Central memory CD8-positive, alpha-beta T cell (primary cell): ENCODE measurements at regions not wholly inside any gene's neighbourhood (a gene's known extent, or its start where the extent isn't known, plus 50 kb on each side); places are given as distances from the start of the nearest gene placed in this dataset.

Source experiments
- ATAC-seq: fragments of 150-1000 bp; cut with Tn5 transposase; replicated peaks from 2 replicates; pipeline ENCODE4 v1.10.0; 2022; ENCODE audit warnings: mild to moderate bottlenecking, moderate FRiP score, moderate number of reproducible peaks; ENCODE audit not compliant: poor library complexity, severe bottlenecking; ENCODE audit errors: extremely low read depth
- DNase-seq, 2 donors: peaks; one replicate each; pipeline ENCODE4 v3.0.0; 2021; ENCODE audit warnings: low spot score in 2 of 2
- H3K27ac Mint-ChIP-seq: one replicate; pipeline ENCODE4 v1.8.0; 2022; ENCODE audit warnings: low read depth, mild to moderate bottlenecking, moderate library complexity, mixed read lengths
- H3K27me3 Mint-ChIP-seq: one replicate; pipeline ENCODE4 v1.8.0; 2022; ENCODE audit warnings: mixed read lengths
- H3K36me3 Mint-ChIP-seq: one replicate; pipeline ENCODE4 v1.8.0; 2022; ENCODE audit warnings: mild to moderate bottlenecking, moderate library complexity, mixed read lengths; ENCODE audit not compliant: insufficient read depth
- H3K4me1 Mint-ChIP-seq: one replicate; pipeline ENCODE4 v1.8.0; 2022; ENCODE audit warnings: mixed read lengths
- H3K4me3 Mint-ChIP-seq: one replicate; pipeline ENCODE4 v1.8.0; 2022; ENCODE audit warnings: mild to moderate bottlenecking, moderate library complexity, mixed read lengths
- H3K9me3 Mint-ChIP-seq: one replicate; pipeline ENCODE4 v1.8.0; 2022; ENCODE audit warnings: mixed read lengths

DNA sequence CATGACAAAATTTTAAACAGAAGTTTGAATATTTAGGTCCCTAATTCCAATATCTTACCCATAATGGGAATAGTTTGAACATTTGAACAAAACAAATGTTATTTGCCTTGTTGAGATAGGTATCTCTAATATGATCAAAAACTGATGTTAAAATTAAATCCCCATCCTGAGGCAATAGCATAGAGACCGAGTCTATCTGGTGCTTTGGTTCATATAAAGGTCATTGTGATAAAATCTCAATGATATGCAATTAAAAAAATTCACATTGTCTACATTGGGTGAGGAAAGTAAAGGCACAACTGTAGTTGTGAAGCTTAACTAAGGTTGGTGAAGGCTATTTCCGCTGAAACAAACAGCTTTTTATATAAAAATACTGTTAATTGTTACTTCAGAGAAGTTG, 318.3 kb downstream of the CAAP1 start:
- Mint-ChIP-seq H3K4me3 (no peak overlapping the region), H3K4me1 (no peaks in the 10 kb centered on the region), H3K27ac (no peak overlapping the region), H3K27me3 (no peaks in the 10 kb centered on the region), H3K9me3 (no peaks in the 10 kb centered on the region), H3K36me3 (no peaks in the 10 kb centered on the region)
- DNase-seq (no peak), ATAC-seq (no peak)

- no peak for DNase-seq
- H3K27me3 Mint-ChIP-seq, result no peaks in the 10 kb centered on the region
- ATAC-seq, result no peak
- H3K27ac Mint-ChIP-seq, result no peak overlapping the region
- H3K4me1 Mint-ChIP-seq, result no peaks in the 10 kb centered on the region
- no peak overlapping the region for H3K4me3 Mint-ChIP-seq
- no peaks in the 10 kb centered on the region for H3K36me3 Mint-ChIP-seq
- peaks cover 5% of the 10 kb centered on the region for H3K9me3 Mint-ChIP-seq
Observed at GRCh38 chr9:26567976-26568375, 324.6 kb downstream of the CAAP1 start.

DNA sequence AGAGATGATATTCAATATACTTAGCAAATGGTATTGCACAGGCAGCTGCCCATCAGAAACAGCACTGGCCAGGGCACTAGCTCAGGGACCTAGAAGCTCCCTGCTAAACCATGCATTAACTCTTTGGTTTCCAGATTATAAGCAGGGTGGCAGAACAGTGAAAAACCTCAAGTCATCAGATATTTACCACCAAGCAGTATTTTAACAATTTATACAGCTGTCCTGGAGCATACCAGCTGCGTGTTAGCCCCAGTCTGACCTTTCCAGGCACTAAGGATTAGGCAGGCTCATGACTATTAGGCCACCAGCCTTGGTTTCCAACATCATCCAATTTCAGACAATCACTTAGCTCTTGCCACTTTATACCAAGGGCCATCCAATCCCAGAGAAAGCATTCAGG, 326.5 kb downstream of the CAAP1 start:
- DNase-seq, result no peak
- Mint-ChIP-seq H3K27me3 (no peaks in the 10 kb centered on the region), H3K4me3 (no peak overlapping the region), H3K36me3 (no peaks in the 10 kb centered on the region), H3K27ac (no peak overlapping the region), H3K9me3 (peaks cover 12% of the 10 kb centered on the region), H3K4me1 (no peaks in the 10 kb centered on the region)
- no peak for ATAC-seq

GRCh38 chr9:26565118-26565517, 327.5 kb downstream of the CAAP1 start:
- H3K9me3 Mint-ChIP-seq, result peaks cover 18% of the 10 kb centered on the region
- DNase-seq (no peak), ATAC-seq (no peak)
- H3K27me3 Mint-ChIP-seq, result no peaks in the 10 kb centered on the region
- no peak overlapping the region for H3K27ac Mint-ChIP-seq
- no peak overlapping the region for H3K4me3 Mint-ChIP-seq
- H3K36me3 Mint-ChIP-seq, result no peaks in the 10 kb centered on the region
- no peaks in the 10 kb centered on the region for H3K4me1 Mint-ChIP-seq

- H3K9me3 Mint-ChIP-seq, result peaks cover 18% of the 10 kb centered on the region
- no peak overlapping the region for H3K4me3 Mint-ChIP-seq
- no peaks in the 10 kb centered on the region for H3K27me3 Mint-ChIP-seq
- no peak for ATAC-seq
- H3K27ac Mint-ChIP-seq, result no peak overlapping the region
- no peaks in the 10 kb centered on the region for H3K4me1 Mint-ChIP-seq
- DNase-seq, result no peak
- no peaks in the 10 kb centered on the region for H3K36me3 Mint-ChIP-seq
Observed at GRCh38 chr9:26562338-26562737, 330.3 kb downstream of the CAAP1 start.

DNA sequence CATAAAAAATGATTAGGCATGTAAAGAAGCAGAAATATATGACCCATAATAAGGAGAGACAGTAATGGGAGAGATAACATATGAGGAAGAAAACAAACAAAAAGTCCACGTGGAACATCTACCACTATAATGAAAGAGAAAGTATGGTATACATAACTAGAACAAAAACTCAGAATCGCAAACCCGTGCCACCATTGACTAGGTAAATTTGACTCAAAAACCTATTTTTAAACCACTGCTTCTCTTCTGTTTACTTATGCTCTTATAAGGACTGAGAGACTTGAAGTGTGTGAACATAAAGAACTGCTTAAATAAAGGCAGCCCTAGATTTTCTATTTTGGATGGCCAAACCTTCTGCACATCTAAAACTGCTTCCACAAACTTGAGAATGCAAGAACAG, 330.7 kb downstream of the CAAP1 start:
- Mint-ChIP-seq H3K36me3 (no peaks in the 10 kb centered on the region), H3K9me3 (peaks cover 18% of the 10 kb centered on the region), H3K4me1 (no peaks in the 10 kb centered on the region), H3K27me3 (no peaks in the 10 kb centered on the region), H3K27ac (no peak overlapping the region), H3K4me3 (no peak overlapping the region)
- ATAC-seq (no peak), DNase-seq (no peak)

DNA sequence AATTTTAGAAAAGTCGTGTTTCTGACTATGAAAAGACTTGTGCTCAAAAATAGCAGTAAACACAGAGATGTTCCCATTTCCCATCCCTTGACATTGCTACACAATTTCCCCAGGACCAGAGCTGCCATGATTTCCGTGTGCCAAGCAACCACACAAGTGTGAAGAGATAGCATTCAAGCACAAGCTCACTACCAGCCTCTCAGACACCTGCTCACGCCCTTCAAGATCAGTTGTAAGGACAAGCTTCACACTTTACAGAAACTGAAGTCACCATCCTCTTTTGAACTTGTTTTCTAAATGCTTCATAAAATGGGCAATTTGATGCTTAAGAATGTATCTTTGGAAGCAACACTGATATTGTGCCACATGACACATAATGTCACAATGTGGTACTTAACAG, 333.1 kb downstream of the CAAP1 start:
- no peaks in the 10 kb centered on the region for H3K36me3 Mint-ChIP-seq
- no peak overlapping the region for H3K4me3 Mint-ChIP-seq
- ATAC-seq, result no peak
- no peaks in the 10 kb centered on the region for H3K4me1 Mint-ChIP-seq
- no peak for DNase-seq
- no peak overlapping the region for H3K27ac Mint-ChIP-seq
- no peaks in the 10 kb centered on the region for H3K27me3 Mint-ChIP-seq
- peaks cover 21% of the 10 kb centered on the region for H3K9me3 Mint-ChIP-seq

DNA sequence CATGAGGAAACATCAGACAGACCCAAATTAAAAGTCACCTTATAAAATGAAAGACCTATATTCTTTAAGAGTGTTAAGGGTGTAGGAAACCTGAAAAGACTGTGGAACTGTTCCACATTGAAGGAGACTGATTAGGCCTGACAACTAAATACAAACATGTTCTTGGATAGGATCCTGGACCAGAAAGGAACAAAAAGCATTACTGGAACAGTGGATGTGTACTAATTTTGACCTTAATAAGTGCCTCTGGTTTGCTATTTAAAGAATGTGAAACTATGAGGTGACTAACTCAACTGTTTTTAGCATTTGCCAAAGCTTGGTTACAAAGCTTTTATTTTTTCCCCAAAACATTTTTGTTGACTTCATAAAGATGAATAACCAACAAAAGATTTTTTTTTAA, 340.6 kb downstream of the CAAP1 start:
- Mint-ChIP-seq H3K4me3 (no peak overlapping the region), H3K27me3 (no peaks in the 10 kb centered on the region), H3K4me1 (no peaks in the 10 kb centered on the region), H3K27ac (no peak overlapping the region), H3K36me3 (peaks cover 3% of the 10 kb centered on the region), H3K9me3 (peaks cover 23% of the 10 kb centered on the region)
- no peak for ATAC-seq
- DNase-seq, result no peak

GRCh38 chr9:26551451-26551850, 341.2 kb downstream of the CAAP1 start:
- H3K36me3 Mint-ChIP-seq, result peaks cover 3% of the 10 kb centered on the region
- H3K9me3 Mint-ChIP-seq, result peaks cover 22% of the 10 kb centered on the region
- no peaks in the 10 kb centered on the region for H3K4me1 Mint-ChIP-seq
- DNase-seq (no peak), ATAC-seq (no peak)
- H3K27me3 Mint-ChIP-seq, result no peaks in the 10 kb centered on the region
- no peak overlapping the region for H3K4me3 Mint-ChIP-seq
- H3K27ac Mint-ChIP-seq, result no peak overlapping the region

DNA sequence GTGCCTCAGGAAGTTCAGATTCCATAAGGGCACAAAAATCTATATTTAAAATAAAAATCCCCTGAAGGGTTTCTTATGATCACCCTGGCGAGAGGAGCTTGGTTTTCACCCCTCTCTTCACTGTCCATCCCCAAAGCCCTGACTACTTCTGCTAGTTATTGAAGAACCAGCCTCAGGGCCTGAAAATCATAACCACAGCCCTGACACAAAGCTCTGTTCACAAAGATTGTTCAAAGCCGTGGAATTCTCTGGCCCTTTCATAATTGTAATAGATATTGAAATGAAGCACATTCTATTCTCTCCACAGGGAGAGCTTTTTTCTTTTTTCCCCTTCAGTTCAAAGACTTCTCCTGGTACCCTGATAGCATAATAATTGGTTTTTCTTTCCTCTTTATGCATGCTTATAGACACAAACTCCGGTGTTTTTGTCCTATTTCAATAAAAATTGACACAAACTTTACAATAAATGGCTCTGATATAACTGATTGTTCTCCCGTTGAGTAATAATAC, 343.8 kb downstream of the CAAP1 start:
- Mint-ChIP-seq H3K27me3 (no peaks in the 10 kb centered on the region), H3K27ac (no peak overlapping the region), H3K4me1 (no peaks in the 10 kb centered on the region), H3K4me3 (no peak overlapping the region), H3K9me3 (peaks cover 16% of the 10 kb centered on the region), H3K36me3 (peaks cover 3% of the 10 kb centered on the region)
- no peak for DNase-seq
- ATAC-seq, result no peak

- no peaks in the 10 kb centered on the region for H3K36me3 Mint-ChIP-seq
- no peak for ATAC-seq
- no peak overlapping the region for H3K27ac Mint-ChIP-seq
- no peak for DNase-seq
- no peak overlapping the region for H3K4me3 Mint-ChIP-seq
- peaks cover 35% of the 10 kb centered on the region for H3K9me3 Mint-ChIP-seq
- H3K27me3 Mint-ChIP-seq, result no peaks in the 10 kb centered on the region
- H3K4me1 Mint-ChIP-seq, result no peaks in the 10 kb centered on the region
Observed at GRCh38 chr9:26539867-26540493, 352.6 kb downstream of the CAAP1 start.

DNA sequence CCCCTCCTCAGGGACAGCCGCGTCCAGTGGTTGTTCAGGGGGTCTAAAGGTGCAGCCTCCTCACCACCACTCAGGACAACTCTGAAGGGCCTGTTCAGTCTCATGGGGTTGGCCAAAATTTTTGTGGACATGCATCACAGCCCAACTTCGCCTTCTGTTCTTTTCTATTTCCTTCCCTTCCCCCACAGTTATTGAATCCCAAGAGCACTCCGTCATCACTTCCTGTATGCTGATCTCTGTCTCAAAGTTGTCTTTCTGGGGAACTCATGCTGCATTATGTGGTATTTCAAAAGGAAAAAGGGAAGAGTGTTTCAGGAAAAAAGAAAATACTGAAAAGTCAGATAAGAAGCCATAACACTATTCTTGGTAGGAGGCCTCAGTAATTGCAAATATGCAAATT, 355.4 kb downstream of the CAAP1 start:
- no peak for DNase-seq
- H3K4me3 Mint-ChIP-seq, result no peak overlapping the region

GRCh38 chr9:26535151-26535550, 357.5 kb downstream of the CAAP1 start:
- ATAC-seq (no peak), DNase-seq (no peak)
- no peak overlapping the region for H3K4me3 Mint-ChIP-seq
- H3K4me1 Mint-ChIP-seq, result no peaks in the 10 kb centered on the region
- no peaks in the 10 kb centered on the region for H3K27me3 Mint-ChIP-seq
- H3K36me3 Mint-ChIP-seq, result peaks cover 2% of the 10 kb centered on the region
- no peak overlapping the region for H3K27ac Mint-ChIP-seq
- peaks cover 23% of the 10 kb centered on the region for H3K9me3 Mint-ChIP-seq

More for the DNA sequence above, 355.4 kb downstream of the CAAP1 start:
- Mint-ChIP-seq H3K27ac (no peak overlapping the region), H3K4me1 (no peaks in the 10 kb centered on the region), H3K36me3 (peaks cover 2% of the 10 kb centered on the region), H3K9me3 (peaks cover 23% of the 10 kb centered on the region), H3K27me3 (no peaks in the 10 kb centered on the region)
- ATAC-seq, result no peak
